Astrocyte of the hippocampus (primary cell): ENCODE measurements at regions not wholly inside any gene's neighbourhood (a gene's known extent, or its start where the extent isn't known, plus 50 kb on each side); places are given as distances from the start of the nearest gene placed in this dataset.

Experiments used
- DNase-seq: peaks from one replicate; pipeline ENCODE4 v3.0.0; 2011; ENCODE audit warnings: low read depth, low spot score

DNA sequence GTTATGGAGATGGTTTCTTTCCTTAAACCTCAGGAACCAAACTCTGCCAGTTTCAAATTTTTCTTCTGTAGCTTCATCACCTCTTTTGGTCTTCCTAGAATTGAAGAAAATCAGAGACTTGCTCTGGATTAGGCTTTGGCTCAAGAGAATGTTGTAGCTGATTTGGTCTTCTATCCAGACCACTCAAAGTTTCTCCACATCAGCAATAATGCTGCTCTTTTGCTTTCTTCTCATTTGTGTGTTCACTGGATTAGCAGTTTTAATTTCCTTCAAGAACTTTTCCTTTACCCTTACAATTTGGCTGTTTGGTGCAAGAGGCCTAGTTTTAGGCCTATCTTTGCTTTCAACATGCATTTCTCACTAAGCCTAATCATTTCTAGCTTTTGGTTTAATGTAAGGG, 78.1 kb upstream of the PLCB4 start:
- DNase-seq: no peak

DNA sequence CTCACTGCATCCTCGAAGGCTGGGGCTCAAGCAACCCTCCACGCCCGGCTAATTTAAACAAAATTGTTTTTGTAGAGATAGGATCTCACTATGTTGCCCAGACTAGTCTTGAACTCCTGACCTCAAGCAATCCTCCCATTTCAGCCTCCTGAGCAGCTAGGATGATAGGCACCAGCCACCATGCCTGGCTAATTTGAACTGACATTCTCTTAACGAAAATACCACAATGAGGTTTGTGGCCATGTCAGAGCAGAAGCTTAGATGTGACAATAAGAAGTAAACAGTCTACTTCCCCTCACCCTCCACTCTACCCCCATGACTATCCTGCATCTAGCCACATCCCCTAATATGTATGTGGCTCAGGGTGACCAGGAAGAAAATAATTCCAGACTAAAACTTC, 74.8 kb upstream of the PLCB4 start:
- peak; percentile 2 for DNase-seq

DNA sequence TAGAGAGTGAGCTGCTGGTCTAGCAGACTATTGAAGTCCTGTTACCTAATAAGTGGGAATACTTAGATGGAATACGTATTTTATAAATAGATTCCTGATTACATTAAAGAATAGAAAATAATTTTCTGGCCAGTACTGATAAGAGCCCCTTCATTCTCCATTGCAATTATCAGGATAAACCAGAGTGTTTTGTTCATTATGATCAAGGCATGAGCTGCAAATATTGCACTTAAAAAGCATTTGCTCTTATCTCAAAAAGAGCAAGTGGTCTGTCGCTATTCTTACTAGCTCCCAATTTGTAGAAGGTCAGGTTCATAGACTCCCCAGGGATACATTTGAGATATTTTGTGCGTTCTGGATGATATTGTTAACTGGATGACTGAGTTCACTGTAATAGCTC, 73.1 kb upstream of the PLCB4 start:
- no peak for DNase-seq

DNA sequence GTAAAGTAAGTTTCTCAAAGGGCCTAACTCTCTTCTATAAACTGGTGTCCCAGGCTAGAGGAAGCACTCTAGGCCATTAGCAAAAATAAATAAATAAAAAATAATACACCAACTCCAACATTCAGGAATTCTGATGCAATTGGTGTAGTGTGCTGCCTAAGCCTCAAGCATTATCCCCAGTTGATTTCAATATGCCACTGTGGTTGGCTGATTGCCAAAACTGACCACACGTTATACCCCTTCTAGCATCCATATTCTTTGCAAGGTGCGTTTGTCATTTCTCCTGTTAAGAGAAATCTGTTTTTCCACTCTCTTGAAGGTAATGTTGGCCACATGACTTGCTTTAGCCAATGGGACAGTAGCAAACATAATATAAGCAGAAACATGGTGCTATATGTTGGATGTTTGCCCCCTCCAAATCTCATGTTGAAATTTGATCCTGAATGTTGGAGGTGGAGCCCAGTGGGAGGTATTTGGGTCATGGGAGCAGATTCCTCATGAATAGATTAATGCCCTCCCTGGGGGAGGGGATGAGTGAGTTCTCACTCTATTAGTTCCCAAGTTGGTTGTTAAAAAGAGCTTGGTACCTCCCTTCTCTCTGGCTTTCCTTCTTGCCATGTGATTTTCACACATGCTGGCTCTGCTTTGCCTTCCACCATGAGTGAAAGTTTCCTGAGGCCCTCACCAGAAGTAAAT, 71.9 kb upstream of the PLCB4 start:
- no peak for DNase-seq

DNA sequence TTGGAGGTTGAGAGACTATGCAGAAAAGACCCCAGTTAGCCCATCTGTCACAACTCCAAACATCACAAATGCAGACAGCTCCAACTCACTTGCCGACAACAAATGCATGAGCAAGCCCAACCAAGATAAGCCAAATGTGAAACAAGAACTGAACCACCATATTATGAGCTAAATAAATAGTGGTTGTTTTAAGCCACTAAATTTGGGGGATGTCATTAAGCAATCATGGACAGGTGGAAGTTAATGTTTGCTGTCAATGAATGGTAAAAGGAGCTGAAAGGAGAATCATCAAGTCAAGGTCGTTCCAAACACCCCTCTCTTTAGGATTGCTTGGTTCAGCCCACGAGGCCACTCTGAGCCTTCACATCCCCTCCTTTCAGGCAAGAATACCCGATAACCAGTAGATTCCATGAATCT, 71.2 kb upstream of the PLCB4 start:
- DNase-seq: no peak

DNA sequence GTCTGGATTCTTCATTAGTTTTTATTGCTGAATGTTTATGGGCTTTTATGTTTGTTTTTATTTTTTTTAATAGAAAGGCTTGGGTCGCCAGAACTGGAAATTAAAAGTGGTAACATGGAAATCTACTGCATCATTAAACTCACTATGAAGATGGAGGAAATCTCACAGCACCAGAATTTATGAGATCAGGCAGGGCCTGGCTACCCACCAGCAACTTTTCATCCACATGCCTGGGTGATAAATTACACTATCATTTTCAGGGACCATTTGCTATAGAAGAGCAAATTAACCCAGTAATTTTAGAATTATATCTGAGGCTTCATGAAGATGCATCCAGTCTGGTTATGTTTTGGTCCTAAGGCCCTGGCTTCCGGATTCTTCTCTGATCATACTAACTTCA, 57.8 kb upstream of the PLCB4 start:
- DNase-seq: no peak

DNA sequence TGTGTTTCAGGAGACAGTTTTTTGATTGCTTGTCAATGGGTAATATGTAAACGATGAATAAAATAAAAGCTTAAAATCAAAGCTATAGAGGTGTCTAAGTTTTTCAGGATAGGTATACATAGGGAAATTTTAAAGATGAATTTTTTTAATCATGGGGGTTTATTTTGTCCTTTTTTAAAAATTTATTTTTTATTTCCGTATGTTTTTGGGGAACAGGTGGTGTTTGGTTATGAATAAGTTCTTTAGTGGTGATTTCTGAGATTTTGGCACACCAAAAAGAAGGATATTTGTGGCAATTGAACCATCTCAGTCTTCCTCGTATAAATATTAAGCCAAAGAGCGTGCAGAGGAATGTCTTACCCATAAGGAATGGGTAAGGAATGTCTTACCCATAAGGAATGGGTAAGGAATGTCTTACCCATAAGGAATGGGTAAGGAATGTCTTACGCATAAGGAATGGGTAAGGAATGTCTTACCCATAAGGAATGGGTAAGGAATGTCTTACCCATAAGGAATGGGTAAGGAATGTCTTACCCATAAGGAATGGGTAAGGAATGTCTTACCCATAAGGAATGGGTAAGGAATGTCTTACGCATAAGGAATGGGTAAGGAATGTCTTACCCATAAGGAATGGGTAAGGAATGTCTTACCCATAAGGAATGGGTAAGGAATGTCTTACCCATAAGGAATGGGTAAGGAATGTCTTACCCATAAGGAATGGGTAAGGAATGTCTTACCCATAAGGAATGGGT, 53.5 kb upstream of the PLCB4 start:
- peak; percentile 33 for DNase-seq

DNA sequence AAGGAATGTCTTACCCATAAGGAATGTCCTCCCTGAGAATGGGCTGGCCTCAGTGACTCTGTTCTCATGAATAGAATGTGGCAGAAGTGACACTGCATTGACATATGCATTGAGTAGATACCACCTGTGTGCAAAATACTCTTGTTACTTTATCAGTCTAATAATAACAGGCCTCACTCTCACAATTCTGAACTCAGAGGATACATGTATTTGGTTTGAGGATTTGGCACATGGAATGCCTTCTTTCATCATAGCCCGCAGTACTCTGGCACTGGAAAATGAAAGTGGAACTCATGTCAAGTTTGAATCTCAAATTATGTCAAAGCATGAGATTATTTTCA, 52.9 kb upstream of the PLCB4 start:
- DNase-seq: peak; percentile 69

DNA sequence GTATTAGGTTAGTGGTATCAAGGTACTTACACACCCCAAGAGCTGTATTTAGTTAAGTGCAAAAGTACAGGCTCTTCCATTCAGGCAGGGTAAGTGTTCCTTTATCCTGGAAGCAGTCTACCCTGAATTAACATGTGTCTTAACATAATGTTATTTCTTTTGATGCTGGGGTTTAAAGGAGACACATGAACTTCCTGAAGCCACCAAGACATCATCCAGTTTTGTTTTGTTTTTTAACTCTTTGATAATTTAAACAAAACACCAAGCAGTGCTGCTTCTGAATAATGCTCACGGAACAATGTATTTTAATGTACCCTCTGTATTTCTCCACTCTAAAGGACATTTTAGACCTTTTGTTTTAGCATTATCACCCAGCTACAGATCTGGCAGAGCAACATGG, 50.5 kb upstream of the PLCB4 start:
- DNase-seq: no peak
